Caco-2 (cell line): ENCODE measurements at regions not wholly inside any gene's neighbourhood (a gene's known extent, or its start where the extent isn't known, plus 50 kb on each side); places are given as distances from the start of the nearest gene placed in this dataset.

Source experiments
- BruUV-seq: library from RNA; stranded (reverse); fragments of 400-500 nt; replicated peaks from 2 replicates; lab custom pipeline; 2021; lab: Mats Ljungman, UMichigan
- CTCF ChIA-PET: fragments of 300-600 bp; sonication (Branson Sonifier 250); formaldehyde crosslinking; loops from one replicate; lab custom pipeline; 2022; ENCODE audit warnings: antibody characterized with exemption; lab: Charles Lee
- POLR2A ChIA-PET: fragments of 300-600 bp; sonication (Branson Sonifier 250); formaldehyde crosslinking; loops from one replicate; lab custom pipeline; 2022; ENCODE audit warnings: antibody characterized with exemption; lab: Charles Lee
- DNase-seq, 2 experiments: peaks; one replicate each; pipeline versions ENCODE4 v3.0.0 to v3.0.0-alpha.2; 2020 to 2022
- H3K27me3 ChIP-seq: replicated peaks from 2 replicates; pipeline ENCODE4 v1.6.0; 2011; ENCODE audit warnings: low read length; ENCODE audit not compliant: control insufficient read depth, insufficient read depth
- H3K36me3 ChIP-seq: 2 replicates; pipeline ENCODE4 v1.5.1; 2011; ENCODE audit warnings: low read length; ENCODE audit not compliant: control insufficient read depth, insufficient read depth
- H3K4me1 ChIP-seq: fragments of 250-450 bp; sonication (Bioruptor Pico); 2 replicates; pipeline ENCODE4 v1.5.1; 2020; ENCODE audit warnings: mild to moderate bottlenecking
- H3K4me3 ChIP-seq: 2 replicates; pipeline ENCODE4 v1.5.1; 2011; ENCODE audit warnings: low read depth, mild to moderate bottlenecking, control low read depth, low read length
- H3K9me3 ChIP-seq: fragments of 250-450 bp; sonication (Bioruptor Pico); 2 replicates; pipeline ENCODE4 v1.5.1; 2020; ENCODE audit warnings: mild to moderate bottlenecking, moderate library complexity
- H3K27ac Mint-ChIP-seq: one replicate; pipeline ENCODE4 v1.8.0; 2022; ENCODE audit warnings: mixed read lengths; ENCODE audit not compliant: unreplicated experiment
- H3K27me3 Mint-ChIP-seq: one replicate; pipeline ENCODE4 v1.8.0; 2022; ENCODE audit warnings: mixed read lengths; ENCODE audit not compliant: insufficient read depth, unreplicated experiment
- H3K36me3 Mint-ChIP-seq: one replicate; pipeline ENCODE4 v1.8.0; 2022; ENCODE audit warnings: mild to moderate bottlenecking, mixed read lengths; ENCODE audit not compliant: insufficient read depth, unreplicated experiment
- H3K4me1 Mint-ChIP-seq: one replicate; pipeline ENCODE4 v1.8.0; 2022; ENCODE audit warnings: low read depth, mixed read lengths; ENCODE audit not compliant: unreplicated experiment
- H3K4me3 Mint-ChIP-seq: one replicate; pipeline ENCODE4 v1.8.0; 2022; ENCODE audit warnings: mild to moderate bottlenecking, moderate library complexity, mixed read lengths; ENCODE audit not compliant: unreplicated experiment
- H3K9me3 Mint-ChIP-seq: one replicate; pipeline ENCODE4 v1.8.0; 2022; ENCODE audit warnings: mixed read lengths; ENCODE audit not compliant: unreplicated experiment
- intact Hi-C: fragments of 100-400 bp; cut with micrococcal nuclease; formaldehyde crosslinking; loops from one replicate; pipeline ENCODE4 v1.10.0; 2022; ENCODE audit not compliant: unreplicated experiment
- TF ChIP-seq, protein P1 (sequence below), 2 experiments: fragments of 200-600 bp in 1 of 2; IDR thresholded peaks; 1 replicate in 1 of 2; 2 replicates in 1 of 2; pipeline versions ENCODE4 v1.5.1 to v1.8.0; 2011 to 2022; ENCODE audit warnings: antibody characterized with exemption in 1 of 2, control low read depth in 1 of 2, inconsistent platforms in 1 of 2, low read depth in 1 of 2, low read length in 1 of 2, mild to moderate bottlenecking in 1 of 2, moderate library complexity in 1 of 2; ENCODE audit not compliant: insufficient read depth in 1 of 2, severe bottlenecking in 1 of 2, unreplicated experiment in 1 of 2

DNA sequence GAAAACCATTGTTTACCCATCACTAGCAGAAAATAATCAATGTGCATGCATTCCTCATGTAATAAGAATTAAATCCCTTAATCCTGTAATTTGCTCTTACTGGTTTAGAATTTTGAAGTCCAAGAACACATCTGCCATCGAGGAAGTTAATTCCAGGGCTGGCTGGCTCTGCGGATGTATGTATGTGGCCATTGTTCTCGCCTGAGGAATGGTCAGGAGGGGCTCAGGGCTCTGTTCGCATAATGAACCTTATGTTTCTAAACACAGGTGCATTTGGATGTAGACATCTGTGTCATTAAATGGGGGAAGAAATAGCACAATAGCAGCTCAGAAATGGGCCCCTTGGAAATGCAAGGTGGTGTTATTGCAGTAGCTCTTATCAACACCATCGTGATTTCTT lies 148.6 kb upstream of the GAS1 start:
- no peaks in the 10 kb centered on the region for H3K36me3 Mint-ChIP-seq
- no peaks in the 10 kb centered on the region for H3K4me1 Mint-ChIP-seq
- no TSS peak for BruUV-seq
- H3K4me3 Mint-ChIP-seq: no peak overlapping the region
- no peaks in the 10 kb centered on the region for H3K9me3 ChIP-seq
- TF ChIP-seq, protein P1, sequence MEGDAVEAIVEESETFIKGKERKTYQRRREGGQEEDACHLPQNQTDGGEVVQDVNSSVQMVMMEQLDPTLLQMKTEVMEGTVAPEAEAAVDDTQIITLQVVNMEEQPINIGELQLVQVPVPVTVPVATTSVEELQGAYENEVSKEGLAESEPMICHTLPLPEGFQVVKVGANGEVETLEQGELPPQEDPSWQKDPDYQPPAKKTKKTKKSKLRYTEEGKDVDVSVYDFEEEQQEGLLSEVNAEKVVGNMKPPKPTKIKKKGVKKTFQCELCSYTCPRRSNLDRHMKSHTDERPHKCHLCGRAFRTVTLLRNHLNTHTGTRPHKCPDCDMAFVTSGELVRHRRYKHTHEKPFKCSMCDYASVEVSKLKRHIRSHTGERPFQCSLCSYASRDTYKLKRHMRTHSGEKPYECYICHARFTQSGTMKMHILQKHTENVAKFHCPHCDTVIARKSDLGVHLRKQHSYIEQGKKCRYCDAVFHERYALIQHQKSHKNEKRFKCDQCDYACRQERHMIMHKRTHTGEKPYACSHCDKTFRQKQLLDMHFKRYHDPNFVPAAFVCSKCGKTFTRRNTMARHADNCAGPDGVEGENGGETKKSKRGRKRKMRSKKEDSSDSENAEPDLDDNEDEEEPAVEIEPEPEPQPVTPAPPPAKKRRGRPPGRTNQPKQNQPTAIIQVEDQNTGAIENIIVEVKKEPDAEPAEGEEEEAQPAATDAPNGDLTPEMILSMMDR (IDR thresholded peaks at IDR 0.05; ENCODE audit: insufficient read depth in 1 of 2, low read depth in 1 of 2, low read length in 1 of 2, severe bottlenecking in 1 of 2, unreplicated experiment in 1 of 2): no peak
- no peak overlapping the region for H3K4me3 ChIP-seq
- H3K36me3 ChIP-seq: no peaks in the 10 kb centered on the region
- H3K27me3 Mint-ChIP-seq: peaks cover 4% of the 10 kb centered on the region
- no peaks in the 10 kb centered on the region for H3K27me3 ChIP-seq
- no peak for DNase-seq
- ChIA-PET POLR2A (no interaction called here), CTCF (no interaction called here)
- H3K27ac Mint-ChIP-seq: no peak overlapping the region
- no peaks in the 10 kb centered on the region for H3K9me3 Mint-ChIP-seq
- no peaks in the 10 kb centered on the region for H3K4me1 ChIP-seq
- intact Hi-C loops: no loop called here

DNA sequence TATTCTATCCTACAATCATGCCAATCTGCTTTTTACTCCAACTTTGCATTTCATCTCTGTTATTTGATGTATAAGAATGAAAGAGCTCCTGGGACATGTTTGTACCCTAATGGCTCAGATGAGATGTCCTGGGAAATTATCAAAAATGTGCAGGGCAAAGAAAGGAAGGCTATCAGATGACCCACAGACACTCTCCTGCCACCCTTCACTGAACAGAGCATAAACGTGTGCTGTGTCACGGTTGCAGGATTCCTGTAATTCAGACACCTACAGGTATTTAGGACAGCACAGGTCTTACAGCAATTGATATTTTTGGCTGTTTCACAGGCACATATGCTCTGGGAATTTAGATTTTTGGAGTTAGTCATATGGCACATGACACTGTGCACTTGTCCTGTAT lies 149.2 kb upstream of the GAS1 start:
- CTCF ChIA-PET: no interaction called here
- H3K36me3 Mint-ChIP-seq: no peaks in the 10 kb centered on the region
- POLR2A ChIA-PET: no interaction called here
- peaks cover 4% of the 10 kb centered on the region for H3K27me3 Mint-ChIP-seq
- no peaks in the 10 kb centered on the region for H3K27me3 ChIP-seq
- TF ChIP-seq, protein P1 (IDR thresholded peaks at IDR 0.05; ENCODE audit: insufficient read depth in 1 of 2, low read depth in 1 of 2, low read length in 1 of 2, severe bottlenecking in 1 of 2, unreplicated experiment in 1 of 2): no peak
- H3K4me3 Mint-ChIP-seq: no peak overlapping the region
- no TSS peak for BruUV-seq
- no peaks in the 10 kb centered on the region for H3K9me3 Mint-ChIP-seq
- DNase-seq: no peak
- no peaks in the 10 kb centered on the region for H3K36me3 ChIP-seq
- no peaks in the 10 kb centered on the region for H3K4me1 Mint-ChIP-seq
- no peak overlapping the region for H3K4me3 ChIP-seq
- H3K9me3 ChIP-seq: no peaks in the 10 kb centered on the region
- no peak overlapping the region for H3K27ac Mint-ChIP-seq
- H3K4me1 ChIP-seq: no peaks in the 10 kb centered on the region
- intact Hi-C loops: no loop called here

- no peak for DNase-seq
- ChIA-PET CTCF (no interaction called here), POLR2A (no interaction called here)
- TF ChIP-seq, protein P1 (IDR thresholded peaks at IDR 0.05; ENCODE audit: insufficient read depth in 1 of 2, low read depth in 1 of 2, low read length in 1 of 2, severe bottlenecking in 1 of 2, unreplicated experiment in 1 of 2): no peak
- H3K27me3 ChIP-seq: no peaks in the 10 kb centered on the region
- no peaks in the 10 kb centered on the region for H3K9me3 ChIP-seq
- no peak overlapping the region for H3K4me3 ChIP-seq
- Mint-ChIP-seq H3K27ac (no peak overlapping the region), H3K27me3 (peaks cover 2% of the 10 kb centered on the region), H3K36me3 (no peaks in the 10 kb centered on the region), H3K4me1 (no peaks in the 10 kb centered on the region), H3K9me3 (no peaks in the 10 kb centered on the region), H3K4me3 (no peak overlapping the region)
- intact Hi-C loops: no loop called here
- no peaks in the 10 kb centered on the region for H3K36me3 ChIP-seq
- no peaks in the 10 kb centered on the region for H3K4me1 ChIP-seq
- no TSS peak for BruUV-seq
Measured at GRCh38 chr9:87097238-87097637, 149.9 kb upstream of the GAS1 start.
